Activated B cell treated with CpG ODN at 0.5 μM for 24 hours (primary cell): ENCODE measurements at regions not wholly inside any gene's neighbourhood (a gene's known extent, or its start where the extent isn't known, plus 50 kb on each side); places are given as distances from the start of the nearest gene placed in this dataset.

ENCODE experiments used
- ATAC-seq: fragments of 200-7000 bp; cut with Tn5 transposase; one replicate; pipeline ENCODE4 v1.10.0; 2021; ENCODE audit warnings: low read depth, mild to moderate bottlenecking, moderate library complexity
- CTCF ChIA-PET: fragments of 350-600 bp; sonication (Branson Sonifier 250); formaldehyde crosslinking; loops from one replicate; lab custom pipeline; 2021; ENCODE audit warnings: antibody characterized with exemption; lab: Charles Lee
- POLR2A ChIA-PET: fragments of 350-600 bp; sonication (Branson Sonifier 250); formaldehyde crosslinking; loops from one replicate; lab custom pipeline; 2021; ENCODE audit warnings: antibody characterized with exemption; lab: Charles Lee
- DNase-seq: peaks from one replicate; pipeline ENCODE4 v3.0.0; 2022
- H3K27ac Mint-ChIP-seq: one replicate; pipeline ENCODE4 v1.8.0; 2020; ENCODE audit warnings: mixed read lengths
- H3K27me3 Mint-ChIP-seq: one replicate; pipeline ENCODE4 v1.8.0; 2021; ENCODE audit warnings: mixed read lengths
- H3K36me3 Mint-ChIP-seq: one replicate; pipeline ENCODE4 v1.8.0; 2021; ENCODE audit warnings: low read depth, mixed read lengths
- H3K4me1 Mint-ChIP-seq: one replicate; pipeline ENCODE4 v1.8.0; 2021; ENCODE audit warnings: mixed read lengths
- H3K4me3 Mint-ChIP-seq: one replicate; pipeline ENCODE4 v1.8.0; 2020; ENCODE audit warnings: mild to moderate bottlenecking, mixed read lengths
- H3K9me3 Mint-ChIP-seq: one replicate; pipeline ENCODE4 v1.8.0; 2020; ENCODE audit warnings: mixed read lengths
- intact Hi-C: fragments of 100-400 bp; cut with micrococcal nuclease; formaldehyde crosslinking; loops from one replicate; pipeline ENCODE4 v1.15.1; 2024
- TF ChIP-seq, protein P1 (sequence below): fragments of 200-600 bp; IDR thresholded peaks from one replicate; pipeline ENCODE4 v1.8.0; 2022; ENCODE audit warnings: antibody characterized with exemption, mild to moderate bottlenecking

DNA sequence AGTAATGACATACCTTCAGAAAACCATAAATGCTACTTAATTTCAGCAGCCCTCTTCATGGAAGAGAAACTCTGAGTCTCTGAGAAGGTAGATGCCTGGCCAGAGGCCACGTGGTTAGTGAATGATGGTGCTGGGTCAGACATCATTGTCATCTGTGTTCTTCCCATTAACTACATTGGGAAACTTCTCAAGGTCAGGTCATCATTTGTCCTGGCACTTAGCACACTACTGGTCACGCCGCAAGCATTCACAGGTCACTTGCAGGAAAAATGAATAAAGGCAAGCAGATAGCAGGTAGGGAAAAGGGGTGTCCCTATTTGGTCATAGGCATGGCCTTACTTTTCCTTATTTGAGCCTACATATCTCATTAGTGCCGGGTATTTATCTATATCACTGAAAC lies 220.1 kb upstream of the PROX1 start:
- Mint-ChIP-seq H3K36me3 (no peaks in the 10 kb centered on the region), H3K27ac (no peak overlapping the region), H3K9me3 (no peaks in the 10 kb centered on the region), H3K27me3 (no peaks in the 10 kb centered on the region), H3K4me3 (no peak overlapping the region), H3K4me1 (no peaks in the 10 kb centered on the region)
- ChIA-PET POLR2A (no interaction called here), CTCF (no interaction called here)
- TF ChIP-seq, protein P1, sequence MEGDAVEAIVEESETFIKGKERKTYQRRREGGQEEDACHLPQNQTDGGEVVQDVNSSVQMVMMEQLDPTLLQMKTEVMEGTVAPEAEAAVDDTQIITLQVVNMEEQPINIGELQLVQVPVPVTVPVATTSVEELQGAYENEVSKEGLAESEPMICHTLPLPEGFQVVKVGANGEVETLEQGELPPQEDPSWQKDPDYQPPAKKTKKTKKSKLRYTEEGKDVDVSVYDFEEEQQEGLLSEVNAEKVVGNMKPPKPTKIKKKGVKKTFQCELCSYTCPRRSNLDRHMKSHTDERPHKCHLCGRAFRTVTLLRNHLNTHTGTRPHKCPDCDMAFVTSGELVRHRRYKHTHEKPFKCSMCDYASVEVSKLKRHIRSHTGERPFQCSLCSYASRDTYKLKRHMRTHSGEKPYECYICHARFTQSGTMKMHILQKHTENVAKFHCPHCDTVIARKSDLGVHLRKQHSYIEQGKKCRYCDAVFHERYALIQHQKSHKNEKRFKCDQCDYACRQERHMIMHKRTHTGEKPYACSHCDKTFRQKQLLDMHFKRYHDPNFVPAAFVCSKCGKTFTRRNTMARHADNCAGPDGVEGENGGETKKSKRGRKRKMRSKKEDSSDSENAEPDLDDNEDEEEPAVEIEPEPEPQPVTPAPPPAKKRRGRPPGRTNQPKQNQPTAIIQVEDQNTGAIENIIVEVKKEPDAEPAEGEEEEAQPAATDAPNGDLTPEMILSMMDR: no peak
- ATAC-seq (no peak), DNase-seq (no peak)
- intact Hi-C loops: no loop called here

GRCh38 chr1:213772128-213773063 lies 215.4 kb upstream of the PROX1 start:
- ATAC-seq: no peak
- Mint-ChIP-seq H3K27ac (no peak overlapping the region), H3K9me3 (peaks cover 4% of the 10 kb centered on the region), H3K27me3 (no peaks in the 10 kb centered on the region), H3K4me1 (no peaks in the 10 kb centered on the region), H3K4me3 (no peak overlapping the region), H3K36me3 (no peaks in the 10 kb centered on the region)
- intact Hi-C loops: no loop called here
- CTCF ChIA-PET: no interaction called here
- POLR2A ChIA-PET: no interaction called here
- DNase-seq: no peak
- TF ChIP-seq, protein P1: no peak

DNA sequence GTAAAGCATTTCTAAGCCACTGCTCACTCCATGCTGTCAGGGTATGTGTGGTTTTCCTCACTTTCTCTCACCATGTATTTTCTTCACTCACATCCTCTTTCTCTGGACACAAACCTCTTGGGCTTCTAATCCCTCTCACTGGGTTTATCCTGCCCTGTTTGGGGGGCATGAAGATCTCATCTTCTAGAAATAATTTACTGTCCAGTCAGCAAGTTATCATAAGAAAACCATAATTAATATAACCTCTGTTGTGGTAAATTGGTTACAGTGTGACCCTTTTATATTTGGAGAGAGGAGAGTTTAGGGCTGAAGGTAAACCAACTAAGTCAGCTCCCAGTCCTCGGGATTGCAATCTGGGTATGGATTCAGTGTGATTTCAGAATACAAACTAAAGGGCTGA lies 213.8 kb upstream of the PROX1 start:
- DNase-seq: no peak
- Mint-ChIP-seq H3K4me1 (no peaks in the 10 kb centered on the region), H3K27me3 (no peaks in the 10 kb centered on the region), H3K9me3 (peaks cover 4% of the 10 kb centered on the region), H3K27ac (no peak overlapping the region), H3K36me3 (no peaks in the 10 kb centered on the region), H3K4me3 (no peak overlapping the region)
- TF ChIP-seq, protein P1: no peak
- CTCF ChIA-PET: no interaction called here
- intact Hi-C loops: no loop called here
- ATAC-seq: no peak
- POLR2A ChIA-PET: no interaction called here

DNA sequence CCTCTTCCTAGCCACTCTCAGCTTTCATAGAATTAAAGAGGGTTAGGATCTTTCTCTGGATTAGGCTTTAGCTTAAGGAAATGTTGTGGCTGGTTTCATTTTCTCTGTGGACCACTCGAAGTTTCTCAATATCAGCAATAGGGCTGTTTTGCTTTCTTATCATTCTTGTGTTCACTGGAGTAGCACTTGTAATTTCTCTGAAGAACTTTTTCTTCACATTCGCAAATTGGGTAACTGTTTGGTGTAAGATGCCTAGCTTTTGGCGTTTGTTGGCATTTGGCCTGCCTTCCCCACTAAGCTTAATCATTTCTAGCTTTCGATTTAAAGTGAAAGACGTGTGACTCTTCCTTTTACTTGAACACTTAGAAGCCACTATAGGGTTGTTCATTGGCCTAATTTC lies 210.8 kb upstream of the PROX1 start:
- ChIA-PET POLR2A (no interaction called here), CTCF (no interaction called here)
- Mint-ChIP-seq H3K9me3 (peaks cover 4% of the 10 kb centered on the region), H3K27ac (no peak overlapping the region), H3K4me1 (no peaks in the 10 kb centered on the region), H3K27me3 (no peaks in the 10 kb centered on the region), H3K36me3 (no peaks in the 10 kb centered on the region), H3K4me3 (no peak overlapping the region)
- ATAC-seq (no peak), DNase-seq (no peak)
- TF ChIP-seq, protein P1: no peak
- intact Hi-C loops: no loop called here

GRCh38 chr1:213779228-213779627 lies 208.5 kb upstream of the PROX1 start:
- no peak overlapping the region for H3K27ac Mint-ChIP-seq
- no peaks in the 10 kb centered on the region for H3K36me3 Mint-ChIP-seq
- H3K4me3 Mint-ChIP-seq: no peak overlapping the region
- no peaks in the 10 kb centered on the region for H3K27me3 Mint-ChIP-seq
- H3K4me1 Mint-ChIP-seq: no peaks in the 10 kb centered on the region
- peaks cover 4% of the 10 kb centered on the region for H3K9me3 Mint-ChIP-seq
- intact Hi-C loops: no loop called here
- ATAC-seq (no peak), DNase-seq (no peak)
- CTCF ChIA-PET: no interaction called here
- POLR2A ChIA-PET: no interaction called here
- TF ChIP-seq, protein P1: no peak
